GM23338 (cell line): ENCODE measurements at regions not wholly inside any gene's neighbourhood (a gene's known extent, or its start where the extent isn't known, plus 50 kb on each side); places are given as distances from the start of the nearest gene placed in this dataset.
A peak's percentile ranks its signal among the peaks of the same experiment; 100 is the strongest.

ENCODE experiments used
- ATAC-seq: fragments of 200-7000 bp; cut with Tn5 transposase; 3 replicates; pipeline ENCODE4 v1.9.1; 2020
- DNase-seq: peaks from one replicate; pipeline ENCODE4 v3.0.0-alpha.2; 2015; ENCODE audit warnings: low spot score
- H2AFZ ChIP-seq: fragments of 200-600 bp; sonication (generic); 2 replicates; pipeline ENCODE4 v1.8.0; 2016; ENCODE audit warnings: antibody characterized with exemption, mild to moderate bottlenecking, moderate library complexity
- H3F3A ChIP-seq: fragments of 200-600 bp; sonication (generic); replicated peaks from 2 replicates; pipeline ENCODE4 v1.8.0; 2017; ENCODE audit warnings: antibody characterized with exemption, mixed run types, low read depth
- H3K27ac ChIP-seq: fragments of 200-600 bp; sonication (generic); 2 replicates; pipeline ENCODE4 v1.6.1; 2016; ENCODE audit warnings: low read depth
- H3K27me3 ChIP-seq: fragments of 200-600 bp; sonication (generic); 2 replicates; pipeline ENCODE4 v1.8.0; 2016; ENCODE audit warnings: mild to moderate bottlenecking, mixed run types, moderate library complexity; ENCODE audit not compliant: insufficient read depth
- H3K36me3 ChIP-seq: fragments of 200-600 bp; sonication (generic); 2 replicates; pipeline ENCODE4 v1.8.0; 2016; ENCODE audit warnings: mild to moderate bottlenecking; ENCODE audit not compliant: insufficient read depth
- H3K4me1 ChIP-seq: fragments of 200-600 bp; sonication (generic); 2 replicates; pipeline ENCODE4 v1.8.0; 2016; ENCODE audit warnings: mild to moderate bottlenecking, moderate library complexity; ENCODE audit not compliant: insufficient read depth
- H3K4me2 ChIP-seq: fragments of 200-600 bp; sonication (generic); 2 replicates; pipeline ENCODE4 v1.7.1; 2017; ENCODE audit warnings: mixed run types
- H3K4me3 ChIP-seq: fragments of 200-600 bp; sonication (generic); 2 replicates; pipeline ENCODE4 v1.6.1; 2016; ENCODE audit warnings: mixed run types
- H3K79me2 ChIP-seq: fragments of 200-600 bp; sonication (generic); replicated peaks from 2 replicates; pipeline ENCODE4 v1.8.0; 2017; ENCODE audit warnings: mild to moderate bottlenecking; ENCODE audit not compliant: insufficient read depth
- H3K9me2 ChIP-seq: fragments of 200-600 bp; sonication (generic); 2 replicates; pipeline ENCODE4 v1.8.0; 2017; ENCODE audit not compliant: insufficient read depth
- H4K20me1 ChIP-seq: fragments of 200-600 bp; sonication (generic); replicated peaks from 2 replicates; pipeline ENCODE4 v1.8.0; 2017; ENCODE audit warnings: mild to moderate bottlenecking; ENCODE audit not compliant: insufficient read depth
- H3K27ac Mint-ChIP-seq: 2 replicates; pipeline ENCODE4 v1.8.0; 2020; ENCODE audit warnings: inconsistent platforms, mild to moderate bottlenecking, moderate library complexity, mixed read lengths
- H3K27me3 Mint-ChIP-seq: 3 replicates; pipeline ENCODE4 v1.8.0; 2022; ENCODE audit warnings: low read depth, mild to moderate bottlenecking, moderate library complexity, mixed read lengths, inconsistent platforms; ENCODE audit not compliant: insufficient read depth, poor library complexity
- H3K36me3 Mint-ChIP-seq: 3 replicates; pipeline ENCODE4 v1.8.0; 2021; ENCODE audit warnings: low read depth, mild to moderate bottlenecking, inconsistent platforms, moderate library complexity, mixed read lengths
- H3K4me1 Mint-ChIP-seq: 3 replicates; pipeline ENCODE4 v1.8.0; 2020; ENCODE audit warnings: mild to moderate bottlenecking, inconsistent platforms, mixed read lengths
- H3K4me3 Mint-ChIP-seq: 3 replicates; pipeline ENCODE4 v1.8.0; 2021; ENCODE audit warnings: moderate library complexity, mild to moderate bottlenecking, inconsistent platforms, mixed read lengths
- H3K9me3 Mint-ChIP-seq: 3 replicates; pipeline ENCODE4 v1.8.0; 2020; ENCODE audit warnings: moderate library complexity, mild to moderate bottlenecking, inconsistent platforms, mixed read lengths
- CREB1 ChIP-seq: fragments of 250-450 bp; sonication (Bioruptor Pico); IDR thresholded peaks from 2 replicates; pipeline ENCODE4 v1.5.0; 2020; ENCODE audit warnings: low read depth, mild to moderate bottlenecking, moderate library complexity
- CTCF ChIP-seq, 2 experiments: fragments of 200-600 bp in 1 of 2; sonication (generic) in 1 of 2; conservative IDR thresholded peaks; 2 replicates each; pipeline versions ENCODE4 v1.5.1 to v1.6.1; 2016 to 2017; ENCODE audit warnings: antibody characterized with exemption in 2 of 2, low read depth in 2 of 2, mild to moderate bottlenecking in 2 of 2, moderate library complexity in 1 of 2
- ETS1 ChIP-seq: IDR thresholded peaks from 2 replicates; pipeline ENCODE4 v1.6.1; 2016; ENCODE audit warnings: antibody characterized with exemption
- EZH2 ChIP-seq: fragments of 200-600 bp; sonication (generic); IDR thresholded peaks from one replicate; pipeline ENCODE4 v1.8.0; 2017; ENCODE audit warnings: antibody characterized with exemption, mild to moderate bottlenecking, low read depth; ENCODE audit not compliant: unreplicated experiment
- EZH2phosphoT487 ChIP-seq: fragments of 200-600 bp; sonication (generic); IDR thresholded peaks from one replicate; pipeline ENCODE4 v1.8.1; 2018; ENCODE audit warnings: antibody characterized with exemption; ENCODE audit not compliant: unreplicated experiment
- JUNB ChIP-seq: IDR thresholded peaks from one replicate; pipeline ENCODE4 v1.6.1; 2016; ENCODE audit warnings: antibody characterized with exemption; ENCODE audit not compliant: unreplicated experiment
- NANOG ChIP-seq: IDR thresholded peaks from 2 replicates; pipeline ENCODE4 v1.6.1; 2016; ENCODE audit warnings: antibody characterized with exemption, borderline replicate concordance
- POLR2AphosphoS5 ChIP-seq: IDR thresholded peaks from 2 replicates; pipeline ENCODE4 v1.6.1; 2016; ENCODE audit warnings: antibody characterized with exemption, low read depth
- REST ChIP-seq: IDR thresholded peaks from one replicate; pipeline ENCODE4 v1.6.1; 2018; ENCODE audit warnings: antibody characterized with exemption; ENCODE audit not compliant: unreplicated experiment
- STAT1 ChIP-seq: IDR thresholded peaks from one replicate; pipeline ENCODE4 v1.6.1; 2016; ENCODE audit warnings: antibody characterized with exemption; ENCODE audit not compliant: unreplicated experiment
- ZNF114 ChIP-seq: fragments of 250-450 bp; sonication (Bioruptor Pico); IDR thresholded peaks from 2 replicates; pipeline ENCODE4 v1.5.0; 2020; ENCODE audit warnings: mild to moderate bottlenecking, moderate library complexity
- ZNF331 ChIP-seq: fragments of 250-450 bp; sonication (Bioruptor Pico); IDR thresholded peaks from 2 replicates; pipeline ENCODE4 v1.5.0; 2020; ENCODE audit warnings: low read depth, mild to moderate bottlenecking, moderate library complexity
- ZNF462 ChIP-seq: fragments of 250-450 bp; sonication (Bioruptor Pico); IDR thresholded peaks from 2 replicates; pipeline ENCODE4 v1.5.0; 2020; ENCODE audit warnings: mild to moderate bottlenecking, moderate library complexity

- Histone ChIP-seq H4K20me1 (no peaks in the 10 kb centered on the region), H3K4me3 (no peak overlapping the region), H3K9me2 (peaks cover 3% of the 10 kb centered on the region; the same call in 1 of the 2 replicates), H3K4me1 (0 out of 2 replicates have a peak, but pooled peaks cover 6% of the 10 kb centered on the region), H3F3A (no peaks in the 10 kb centered on the region), H2AFZ (peak overlapping the region; percentile 3; the same call in 1 of the 2 replicates), H3K27ac (no peak overlapping the region), H3K79me2 (no peaks in the 10 kb centered on the region), H3K27me3 (no peaks in the 10 kb centered on the region), H3K36me3 (no peaks in the 10 kb centered on the region), H3K4me2 (no peak overlapping the region)
- no peak overlapping the region for H3K4me3 Mint-ChIP-seq
- peaks cover 15% of the 10 kb centered on the region for H3K4me1 Mint-ChIP-seq
- DNase-seq (no peak), ATAC-seq (no peak)
- H3K9me3 Mint-ChIP-seq: no peaks in the 10 kb centered on the region
- no peak overlapping the region for H3K27ac Mint-ChIP-seq
- TF ChIP-seq EZH2phosphoT487 (no peak), POLR2AphosphoS5 (no peak), NANOG (no peak), ZNF331 (CRISPR knock-in tag) (no peak), STAT1 (no peak), JUNB (no peak), REST (no peak), CTCF (conservative IDR thresholded peaks at IDR 0.05; ENCODE audit: low read depth in 2 of 2) (no peak), CREB1 (CRISPR knock-in tag) (no peak), ETS1 (no peak), ZNF462 (CRISPR knock-in tag) (no peak), EZH2 (no peak), ZNF114 (no peak)
- no peaks in the 10 kb centered on the region for H3K36me3 Mint-ChIP-seq
- peaks cover 3% of the 10 kb centered on the region for H3K27me3 Mint-ChIP-seq
These were observed 100.9 kb downstream of the GJA1 start for GRCh38 chr6:121536345-121536744.
